B cell (primary cell): ENCODE measurements at regions not wholly inside any gene's neighbourhood (a gene's known extent, or its start where the extent isn't known, plus 50 kb on each side); places are given as distances from the start of the nearest gene placed in this dataset.

Source experiments
- ATAC-seq: fragments of 200-7000 bp; cut with Tn5 transposase; one replicate; pipeline ENCODE4 v1.10.0; 2021; ENCODE audit warnings: low read depth, mild to moderate bottlenecking, moderate number of reproducible peaks, moderate library complexity
- CTCF ChIA-PET: fragments of 350-600 bp; sonication (Branson Sonifier 250); formaldehyde crosslinking; loops from one replicate; lab custom pipeline; 2021; ENCODE audit warnings: antibody characterized with exemption, inconsistent platforms; lab: Charles Lee
- POLR2A ChIA-PET: fragments of 350-600 bp; sonication (Branson Sonifier 250); formaldehyde crosslinking; loops from one replicate; lab custom pipeline; 2021; ENCODE audit warnings: antibody characterized with exemption; lab: Charles Lee
- DNase-seq: peaks from one replicate; pipeline ENCODE4 v3.0.0; 2013
- H2AFZ ChIP-seq: 2 replicates; pipeline ENCODE4 v1.6.1; 2012; ENCODE audit warnings: mild to moderate bottlenecking, low read depth, low read length; ENCODE audit not compliant: insufficient read depth, poor library complexity, severe bottlenecking
- H3K27ac ChIP-seq, 2 donors: 1 replicate in 1 of 2; 2 replicates in 1 of 2; pipeline ENCODE4 v1.5.1; 2012 to 2013; ENCODE audit warnings: low read length in 2 of 2, mild to moderate bottlenecking in 2 of 2, moderate library complexity in 1 of 2
- H3K27me3 ChIP-seq, 4 experiments: fragments of 200-600 bp in 1 of 4; sonication (generic) in 1 of 4; replicated peaks in 1 of 4; 1 replicate in 2 of 4; 2 replicates in 2 of 4; pipeline versions ENCODE4 v1.6.1 to v1.7.0; 2013 to 2016; ENCODE audit warnings: low read length in 3 of 4, mild to moderate bottlenecking in 2 of 4, mixed read lengths in 1 of 4, moderate library complexity in 1 of 4; ENCODE audit not compliant: insufficient read depth in 4 of 4, control insufficient read depth in 3 of 4; ENCODE audit errors: control extremely low read depth in 1 of 4
- H3K36me3 ChIP-seq, 2 experiments: replicated peaks in 1 of 2; 1 replicate in 1 of 2; 2 replicates in 1 of 2; pipeline versions ENCODE4 v1.6.1 to v1.7.1; 2013; ENCODE audit warnings: low read length in 1 of 2; ENCODE audit not compliant: insufficient read depth in 2 of 2, control insufficient read depth in 1 of 2; ENCODE audit errors: control extremely low read depth in 1 of 2, extremely low read depth in 1 of 2
- H3K4me1 ChIP-seq, 2 donors: fragments of 200-600 bp in 1 of 2; sonication (generic) in 1 of 2; 1 replicate in 1 of 2; 2 replicates in 1 of 2; pipeline versions ENCODE4 v1.5.1 to v1.6.1; 2013 to 2017; ENCODE audit warnings: low read length in 2 of 2; ENCODE audit not compliant: control insufficient read depth in 2 of 2, insufficient read depth in 2 of 2
- H3K4me2 ChIP-seq: replicated peaks from 2 replicates; pipeline ENCODE3; 2012; ENCODE audit warnings: mild to moderate bottlenecking, low read depth, low read length; ENCODE audit not compliant: poor library complexity, severe bottlenecking
- H3K4me3 ChIP-seq, 5 experiments: fragments of 200-600 bp in 1 of 5; sonication (generic) in 1 of 5; 1 replicate in 3 of 5; 2 replicates in 2 of 5; pipeline versions ENCODE4 v1.5.1 to v1.7.0; 2011 to 2016; ENCODE audit warnings: low read length in 4 of 5, mild to moderate bottlenecking in 4 of 5, low read depth in 2 of 5, control low read depth in 1 of 5, moderate library complexity in 1 of 5; ENCODE audit not compliant: insufficient read depth in 1 of 5; ENCODE audit errors: control extremely low read depth in 1 of 5, extremely low read depth in 1 of 5
- H3K79me2 ChIP-seq: fragments of 200-600 bp; sonication (generic); one replicate; pipeline ENCODE4 v1.6.0; 2016; ENCODE audit warnings: low read length; ENCODE audit not compliant: control insufficient read depth, insufficient read depth
- H3K9ac ChIP-seq: fragments of 200-600 bp; sonication (generic); 2 replicates; pipeline ENCODE4 v1.6.1; 2017; ENCODE audit warnings: mild to moderate bottlenecking, low read length, moderate library complexity
- H3K9me3 ChIP-seq, 3 donors: one replicate each; pipeline versions ENCODE4 v1.6.1 to v1.7.1; 2013; ENCODE audit warnings: low read length in 2 of 3; ENCODE audit not compliant: control insufficient read depth in 2 of 3, insufficient read depth in 1 of 3; ENCODE audit errors: control extremely low read depth in 1 of 3
- H4K20me1 ChIP-seq: 2 replicates; pipeline ENCODE4 v1.6.0; 2012; ENCODE audit warnings: mild to moderate bottlenecking, low read length; ENCODE audit not compliant: insufficient read depth, control insufficient read depth, poor library complexity, severe bottlenecking
- H3K27ac Mint-ChIP-seq: one replicate; pipeline ENCODE4 v1.8.0; 2021; ENCODE audit warnings: mixed read lengths
- H3K27me3 Mint-ChIP-seq: one replicate; pipeline ENCODE4 v1.8.0; 2021; ENCODE audit warnings: mixed read lengths
- H3K4me1 Mint-ChIP-seq: one replicate; pipeline ENCODE4 v1.8.0; 2021; ENCODE audit warnings: mixed read lengths
- H3K4me3 Mint-ChIP-seq: one replicate; pipeline ENCODE4 v1.8.0; 2021; ENCODE audit warnings: mixed read lengths
- H3K9me3 Mint-ChIP-seq: one replicate; pipeline ENCODE4 v1.8.0; 2022; ENCODE audit warnings: mixed read lengths; ENCODE audit not compliant: insufficient read depth
- EZH2 ChIP-seq: IDR thresholded peaks from 2 replicates; pipeline ENCODE4 v1.6.1; 2012; ENCODE audit warnings: borderline replicate concordance, low read depth, mild to moderate bottlenecking, moderate library complexity, low read length; ENCODE audit not compliant: insufficient read depth, poor library complexity, severe bottlenecking
- WGBS: methylation state at CpG from one replicate; pipeline ENCODE4 v1.1.5; 2013; ENCODE audit warnings: missing lambda C conversion rate; ENCODE audit not compliant: insufficient coverage; 5-methylcytosine and 5-hydroxymethylcytosine counted together
- intact Hi-C: fragments of 100-400 bp; cut with micrococcal nuclease; formaldehyde crosslinking; loops from one replicate; pipeline ENCODE4 v1.10.0; 2022
- TF ChIP-seq, protein P1 (sequence below): fragments of 200-600 bp; IDR thresholded peaks from one replicate; pipeline ENCODE4 v1.8.0; 2022; ENCODE audit warnings: antibody characterized with exemption, mild to moderate bottlenecking

DNA sequence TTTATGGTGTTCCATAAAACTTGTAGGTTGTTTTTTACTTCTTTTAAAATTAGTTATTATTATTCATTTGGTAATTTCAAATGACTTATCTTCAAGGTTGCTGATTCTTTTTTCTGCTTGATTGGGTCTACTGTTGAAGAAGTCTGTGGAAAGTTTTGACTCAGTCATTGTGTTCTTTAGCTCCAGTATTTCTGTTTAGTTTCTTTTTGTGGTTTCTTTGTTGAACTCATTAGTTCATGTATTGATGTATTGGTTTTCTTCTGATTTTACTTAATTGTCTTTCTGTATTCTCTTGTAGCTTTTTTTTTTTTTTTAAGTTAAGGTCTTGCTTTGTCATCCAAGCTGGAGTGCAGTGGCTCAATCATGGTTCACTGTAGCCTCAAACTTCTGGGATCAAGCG, 345.4 kb upstream of the MEF2C start:
- DNase-seq (no peak), ATAC-seq (no peak)
- whole genome bisulfite sequencing: no CpG with 5 or more reads among the region's 1 CpG
- no peaks in the 10 kb centered on the region for H3K27me3 Mint-ChIP-seq
- Histone ChIP-seq H3K9ac (no peak overlapping the region), H3K36me3 (no peaks in the 10 kb centered on the region), H3K4me3 (no peak overlapping the region), H3K27ac (no peak overlapping the region), H3K4me2 (no peak overlapping the region), H3K9me3 (peaks cover 0 to 14% (median 14%) of the 10 kb centered on the region in 3 donors), H3K4me1 (peaks cover 0 to 7% of the 10 kb centered on the region in 2 donors), H3K27me3 (no peaks in the 10 kb centered on the region), H4K20me1 (no peaks in the 10 kb centered on the region), H2AFZ (no peak overlapping the region), H3K79me2 (no peaks in the 10 kb centered on the region)
- H3K4me3 Mint-ChIP-seq: no peak overlapping the region
- H3K27ac Mint-ChIP-seq: no peak overlapping the region
- peaks cover 14% of the 10 kb centered on the region for H3K4me1 Mint-ChIP-seq
- intact Hi-C loops: no loop called here
- TF ChIP-seq EZH2: no peak
- TF ChIP-seq, protein P1, sequence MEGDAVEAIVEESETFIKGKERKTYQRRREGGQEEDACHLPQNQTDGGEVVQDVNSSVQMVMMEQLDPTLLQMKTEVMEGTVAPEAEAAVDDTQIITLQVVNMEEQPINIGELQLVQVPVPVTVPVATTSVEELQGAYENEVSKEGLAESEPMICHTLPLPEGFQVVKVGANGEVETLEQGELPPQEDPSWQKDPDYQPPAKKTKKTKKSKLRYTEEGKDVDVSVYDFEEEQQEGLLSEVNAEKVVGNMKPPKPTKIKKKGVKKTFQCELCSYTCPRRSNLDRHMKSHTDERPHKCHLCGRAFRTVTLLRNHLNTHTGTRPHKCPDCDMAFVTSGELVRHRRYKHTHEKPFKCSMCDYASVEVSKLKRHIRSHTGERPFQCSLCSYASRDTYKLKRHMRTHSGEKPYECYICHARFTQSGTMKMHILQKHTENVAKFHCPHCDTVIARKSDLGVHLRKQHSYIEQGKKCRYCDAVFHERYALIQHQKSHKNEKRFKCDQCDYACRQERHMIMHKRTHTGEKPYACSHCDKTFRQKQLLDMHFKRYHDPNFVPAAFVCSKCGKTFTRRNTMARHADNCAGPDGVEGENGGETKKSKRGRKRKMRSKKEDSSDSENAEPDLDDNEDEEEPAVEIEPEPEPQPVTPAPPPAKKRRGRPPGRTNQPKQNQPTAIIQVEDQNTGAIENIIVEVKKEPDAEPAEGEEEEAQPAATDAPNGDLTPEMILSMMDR: no peak
- peaks cover 3% of the 10 kb centered on the region for H3K9me3 Mint-ChIP-seq
- POLR2A ChIA-PET: no interaction called here
- CTCF ChIA-PET: no interaction called here

DNA sequence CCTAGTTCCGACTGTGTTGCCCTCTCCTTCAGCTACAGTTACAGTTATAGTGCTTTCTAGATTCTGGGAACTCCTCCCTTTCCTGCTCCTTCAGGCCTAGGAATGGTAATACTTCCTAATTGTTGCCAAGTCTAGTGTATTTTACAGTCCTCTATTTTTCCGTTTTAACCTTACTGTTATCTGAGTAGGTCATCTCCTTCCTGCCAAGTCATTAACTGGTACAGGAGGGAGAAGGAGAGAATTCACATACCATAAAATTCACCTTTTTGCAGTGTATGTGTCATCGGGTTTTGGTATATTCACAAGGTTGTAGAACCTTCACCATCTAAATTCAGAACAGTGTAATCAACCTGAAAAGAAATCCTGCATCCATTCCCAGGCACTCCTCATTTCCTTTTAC, 335.4 kb upstream of the MEF2C start:
- H3K4me2 ChIP-seq: no peak overlapping the region
- H4K20me1 ChIP-seq: no peaks in the 10 kb centered on the region
- H3K27me3 ChIP-seq: no peaks in the 10 kb centered on the region
- H3K4me3 ChIP-seq: no peak overlapping the region
- Mint-ChIP-seq H3K27ac (no peak overlapping the region), H3K4me3 (no peak overlapping the region), H3K9me3 (no peaks in the 10 kb centered on the region), H3K4me1 (no peaks in the 10 kb centered on the region), H3K27me3 (no peaks in the 10 kb centered on the region)
- no peaks in the 10 kb centered on the region for H3K79me2 ChIP-seq
- TF ChIP-seq, protein P1: no peak
- TF ChIP-seq EZH2: no peak
- DNase-seq: no peak
- no peak for ATAC-seq
- no peak overlapping the region for H3K9ac ChIP-seq
- peaks cover 0 to 8% (median 0%) of the 10 kb centered on the region in 3 donors for H3K9me3 ChIP-seq
- ChIA-PET CTCF (no interaction called here), POLR2A (no interaction called here)
- no peak overlapping the region for H2AFZ ChIP-seq
- H3K36me3 ChIP-seq: no peaks in the 10 kb centered on the region
- no peak overlapping the region for H3K27ac ChIP-seq
- H3K4me1 ChIP-seq: no peaks in the 10 kb centered on the region
- 80% methylated on average over 1 of the region's 3 CpGs for WGBS
- intact Hi-C loops: no loop called here
